Transverse colon (tissue), 4 donors: ENCODE measurements at regions not wholly inside any gene's neighbourhood (a gene's known extent, or its start where the extent isn't known, plus 50 kb on each side); places are given as distances from the start of the nearest gene placed in this dataset.

ENCODE experiments used
- DNase-seq: peaks from one replicate; pipeline ENCODE4 v3.0.0-alpha.2; 2019
- H3K27ac ChIP-seq, 4 donors: fragments of 200-600 bp; sonication (generic); 2 replicates each; pipeline ENCODE4 v1.5.1; 2016 to 2018; ENCODE audit warnings: inconsistent platforms in 4 of 4
- H3K27me3 ChIP-seq: fragments of 200-600 bp; sonication (generic); 2 replicates; pipeline ENCODE4 v1.5.1; 2017; ENCODE audit warnings: inconsistent platforms
- H3K36me3 ChIP-seq, 4 donors: fragments of 200-600 bp; sonication (generic); 2 replicates each; pipeline ENCODE4 v1.5.1; 2017 to 2019; ENCODE audit warnings: inconsistent platforms in 4 of 4
- H3K4me1 ChIP-seq, 4 donors: fragments of 200-600 bp; sonication (generic); 2 replicates each; pipeline ENCODE4 v1.5.1; 2017 to 2020; ENCODE audit warnings: inconsistent platforms in 4 of 4
- H3K4me3 ChIP-seq, 4 donors: fragments of 200-600 bp; sonication (generic); 1 replicate in 1 of 4; 2 replicates in 3 of 4; pipeline versions ENCODE4 v1.5.1 to v1.6.1; 2017 to 2019; ENCODE audit warnings: inconsistent platforms in 4 of 4
- H3K9me3 ChIP-seq, 2 donors: fragments of 200-600 bp; sonication (generic); 2 replicates each; pipeline ENCODE4 v1.5.1; 2017 to 2019; ENCODE audit warnings: inconsistent platforms in 2 of 2
- EP300 ChIP-seq: sonication (generic); formaldehyde crosslinking; IDR thresholded peaks from one replicate; pipeline ENCODE4 v1.6.1; 2017; ENCODE audit warnings: antibody characterized with exemption, low read depth
- POLR2A ChIP-seq: fragments of 450-650 bp; IDR thresholded peaks from one replicate; pipeline ENCODE4 v1.6.1; 2016; ENCODE audit warnings: antibody characterized with exemption, mild to moderate bottlenecking, moderate library complexity
- POLR2AphosphoS5 ChIP-seq, 3 donors: sonication (generic); formaldehyde crosslinking; IDR thresholded peaks; one replicate each; pipeline ENCODE4 v1.6.1; 2016; ENCODE audit warnings: antibody characterized with exemption in 3 of 3
- WGBS, 2 donors: methylation state at CpG; one replicate each; pipeline ENCODE4 v1.1.5; 2018; ENCODE audit warnings: low coverage in 1 of 2; 5-methylcytosine and 5-hydroxymethylcytosine counted together
- in situ Hi-C, 4 donors: fragments of 200-750 bp; cut with MboI; loops; one replicate each; pipeline versions ENCODE4 v1.15.0 to v1.15.1; 2017; ENCODE audit warnings: low sequenced_read_pairs in 3 of 4, low pct_ligation_motif_present in 1 of 4, low pct_unique_long_range_greater_than_20kb in 1 of 4
- intact Hi-C: fragments of 100-400 bp; cut with DNase I; formaldehyde crosslinking; loops from one replicate; pipeline ENCODE4 v1.15.1; 2023; ENCODE audit warnings: low total_unique reads
- TF ChIP-seq, protein P1 (sequence below), 5 experiments: fragments of 200-600 bp in 3 of 5; fragments of 450-650 bp in 2 of 5; sonication (generic) in 3 of 5; IDR thresholded peaks; 1 replicate in 2 of 5; 2 replicates in 3 of 5; pipeline ENCODE4 v1.5.1; 2016 to 2017; ENCODE audit warnings: antibody characterized with exemption in 5 of 5, inconsistent platforms in 3 of 5, mild to moderate bottlenecking in 2 of 5, moderate library complexity in 1 of 5

DNA sequence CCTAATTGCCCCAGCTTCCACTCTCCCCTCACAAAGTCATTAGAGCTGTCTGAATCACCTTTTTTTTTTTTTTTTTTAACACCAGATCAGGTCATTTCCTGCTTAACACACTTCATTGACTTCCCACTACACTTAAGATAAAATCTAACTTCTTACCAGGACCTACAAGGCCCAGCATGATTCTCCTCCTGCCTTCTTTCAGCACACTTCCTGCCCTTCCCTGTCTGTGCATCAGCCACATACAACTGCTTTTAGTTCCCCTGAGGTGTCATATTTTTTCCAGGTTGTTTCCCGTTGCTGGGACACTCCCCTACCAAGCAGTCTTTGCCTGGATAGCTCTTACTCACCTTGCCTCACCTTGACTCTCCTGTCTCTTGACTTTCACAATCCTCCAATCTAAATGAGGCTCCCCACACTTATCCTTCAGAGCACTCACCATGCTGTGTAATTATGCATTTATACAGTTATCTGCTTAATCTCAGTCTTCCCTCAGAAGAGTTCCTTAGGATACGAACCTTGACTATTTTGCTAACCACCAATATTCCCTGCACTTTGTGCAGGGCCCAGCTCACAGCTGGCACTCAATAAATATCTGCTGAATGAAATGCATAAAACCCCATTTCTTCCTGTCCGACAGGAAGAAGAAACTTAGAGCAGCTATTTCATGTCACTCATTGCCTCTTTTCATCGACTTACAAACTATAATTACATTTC is 96.6 kb upstream of the AKIP1 start:
- peak; percentile 38 for DNase-seq
- Histone ChIP-seq H3K27ac (peak overlapping the region; percentile 63 to 91 (median 90)), H3K36me3 (no peaks in the 10 kb centered on the region), H3K9me3 (no peaks in the 10 kb centered on the region), H3K27me3 (no peaks in the 10 kb centered on the region), H3K4me1 (peaks cover 10 to 42% (median 25%) of the 10 kb centered on the region in 4 donors), H3K4me3 (no peak overlapping the region)
- in situ Hi-C loops, result loop anchor here in 2 of 4 donors (10.0 kb wide), 1 partner anchor 130 kb away; the partner anchor contains the start of genes RPL27A (in 2 of the 2) and TRIM66 (in 2 of the 2)
- peak in 1 of 3 donors; percentile 23 for TF ChIP-seq POLR2AphosphoS5 (IDR thresholded peaks at IDR 0.05)
- TF ChIP-seq POLR2A, result peak; percentile 35
- TF ChIP-seq, protein P1, sequence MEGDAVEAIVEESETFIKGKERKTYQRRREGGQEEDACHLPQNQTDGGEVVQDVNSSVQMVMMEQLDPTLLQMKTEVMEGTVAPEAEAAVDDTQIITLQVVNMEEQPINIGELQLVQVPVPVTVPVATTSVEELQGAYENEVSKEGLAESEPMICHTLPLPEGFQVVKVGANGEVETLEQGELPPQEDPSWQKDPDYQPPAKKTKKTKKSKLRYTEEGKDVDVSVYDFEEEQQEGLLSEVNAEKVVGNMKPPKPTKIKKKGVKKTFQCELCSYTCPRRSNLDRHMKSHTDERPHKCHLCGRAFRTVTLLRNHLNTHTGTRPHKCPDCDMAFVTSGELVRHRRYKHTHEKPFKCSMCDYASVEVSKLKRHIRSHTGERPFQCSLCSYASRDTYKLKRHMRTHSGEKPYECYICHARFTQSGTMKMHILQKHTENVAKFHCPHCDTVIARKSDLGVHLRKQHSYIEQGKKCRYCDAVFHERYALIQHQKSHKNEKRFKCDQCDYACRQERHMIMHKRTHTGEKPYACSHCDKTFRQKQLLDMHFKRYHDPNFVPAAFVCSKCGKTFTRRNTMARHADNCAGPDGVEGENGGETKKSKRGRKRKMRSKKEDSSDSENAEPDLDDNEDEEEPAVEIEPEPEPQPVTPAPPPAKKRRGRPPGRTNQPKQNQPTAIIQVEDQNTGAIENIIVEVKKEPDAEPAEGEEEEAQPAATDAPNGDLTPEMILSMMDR (IDR thresholded peaks at IDR 0.05), result no peak
- intact Hi-C loops, result loop anchor here (5.0 kb wide), 1 partner anchor 107 kb away; no protein-coding TSS in a partner anchor
- WGBS, 2 donors, result 38 to 57% methylated on average over 1 to 4 of the region's 4 CpGs

- DNase-seq, result no peak
- H3K27ac ChIP-seq, result peak overlapping the region; percentile 63 to 91 (median 90)
- no peak for TF ChIP-seq EP300
- TF ChIP-seq, protein P1 (IDR thresholded peaks at IDR 0.05), result no peak
- no peak for TF ChIP-seq POLR2AphosphoS5 (IDR thresholded peaks at IDR 0.05)
- TF ChIP-seq POLR2A, result no peak
- in situ Hi-C loops (loop anchor here in 2 of 4 donors (10.0 kb wide), 1 partner anchor 130 kb away; the partner anchor contains the start of genes RPL27A (in 2 of the 2) and TRIM66 (in 2 of the 2)), intact Hi-C loops (loop anchor here (5.0 kb wide), 1 partner anchor 108 kb away; no protein-coding TSS in a partner anchor)
- WGBS, 2 donors, result 84% methylated on average over 2 of the region's 2 CpGs; no CpG with 5 or more reads in 1 of the 2 donors
- no peaks in the 10 kb centered on the region for H3K9me3 ChIP-seq
- H3K27me3 ChIP-seq, result no peaks in the 10 kb centered on the region
- no peak overlapping the region for H3K4me3 ChIP-seq
- no peaks in the 10 kb centered on the region for H3K36me3 ChIP-seq
- peaks cover 10 to 42% (median 25%) of the 10 kb centered on the region in 4 donors for H3K4me1 ChIP-seq
Observed at GRCh38 chr11:8814923-8815240, 96.1 kb upstream of the AKIP1 start.

DNA sequence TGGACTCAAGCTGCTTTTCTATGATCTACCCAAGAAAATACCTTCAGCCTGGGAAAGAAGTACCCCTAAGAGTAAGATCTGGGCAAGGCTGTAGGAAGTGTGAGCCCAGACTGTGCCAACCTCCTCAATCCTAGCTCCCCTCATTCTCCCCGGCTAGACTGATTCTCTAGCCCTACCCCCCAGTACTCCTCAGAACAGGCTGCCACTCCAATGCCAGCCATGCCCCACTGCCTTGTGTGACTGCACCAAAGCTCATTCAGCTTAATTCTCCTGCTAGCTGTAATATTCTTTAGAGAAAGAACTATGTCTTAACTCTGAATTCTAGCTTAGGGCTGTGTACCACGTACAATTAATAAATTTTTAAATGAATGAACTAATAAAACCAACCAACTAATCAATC is 92.6 kb upstream of the AKIP1 start:
- intact Hi-C loops (no loop called here), in situ Hi-C loops (loop anchor here in 2 of 4 donors (10.0 kb wide), 1 partner anchor 134 kb away; the partner anchor contains the start of genes RPL27A (in 2 of the 2) and TRIM66 (in 2 of the 2))
- H3K4me3 ChIP-seq, result no peak overlapping the region
- H3K36me3 ChIP-seq, result no peaks in the 10 kb centered on the region
- no peak overlapping the region for H3K27ac ChIP-seq
- 77 to 85% methylated on average over 1 to 2 of the region's 2 CpGs for WGBS, 2 donors
- H3K4me1 ChIP-seq, result peaks cover 6 to 13% (median 7%) of the 10 kb centered on the region in 4 donors
- no peak for DNase-seq
- H3K9me3 ChIP-seq, result no peaks in the 10 kb centered on the region
- no peaks in the 10 kb centered on the region for H3K27me3 ChIP-seq
- TF ChIP-seq POLR2A, result no peak
- TF ChIP-seq, protein P1 (IDR thresholded peaks at IDR 0.05), result no peak
- TF ChIP-seq EP300, result no peak
- no peak for TF ChIP-seq POLR2AphosphoS5 (IDR thresholded peaks at IDR 0.05)

GRCh38 chr11:8820401-8820800 is 90.6 kb upstream of the AKIP1 start:
- DNase-seq, result no peak
- in situ Hi-C loops, result no loop called here
- WGBS, 2 donors, result 63 to 73% methylated on average over 2 of the region's 2 CpGs
- no peaks in the 10 kb centered on the region for H3K4me1 ChIP-seq
- H3K9me3 ChIP-seq, result no peaks in the 10 kb centered on the region
- no peak overlapping the region for H3K27ac ChIP-seq
- TF ChIP-seq EP300, result no peak
- TF ChIP-seq, protein P1 (IDR thresholded peaks at IDR 0.05), result no peak
- no peak for TF ChIP-seq POLR2AphosphoS5 (IDR thresholded peaks at IDR 0.05)
- TF ChIP-seq POLR2A, result no peak
- intact Hi-C loops, result no loop called here
- H3K4me3 ChIP-seq, result no peak overlapping the region
- no peaks in the 10 kb centered on the region for H3K27me3 ChIP-seq
- no peaks in the 10 kb centered on the region for H3K36me3 ChIP-seq
